DOHH2 (cell line): ENCODE measurements at regions not wholly inside any gene's neighbourhood (a gene's known extent, or its start where the extent isn't known, plus 50 kb on each side); places are given as distances from the start of the nearest gene placed in this dataset.
"Not testable (repeated sequence)": the region's sequence is repeated elsewhere in the genome, so short reads cannot be mapped to it uniquely, and the experiment has no call there.

ENCODE experiments used
- H3F3A ChIP-seq: fragments of 200-600 bp; sonication (generic), shearing (Covaris generic); 2 replicates; pipeline ENCODE4 v1.6.0; 2016; ENCODE audit warnings: antibody characterized with exemption, mild to moderate bottlenecking; ENCODE audit not compliant: control insufficient read depth, insufficient read depth
- H3K27ac ChIP-seq: fragments of 200-600 bp; sonication (generic); 2 replicates; pipeline ENCODE4 v1.5.1; 2014; ENCODE audit warnings: low read depth, mild to moderate bottlenecking, low read length, moderate library complexity
- H3K27me3 ChIP-seq: fragments of 200-600 bp; sonication (generic); 2 replicates; pipeline ENCODE4 v1.6.1; 2014; ENCODE audit warnings: mild to moderate bottlenecking, low read length, mixed read lengths; ENCODE audit not compliant: control insufficient read depth
- H3K36me3 ChIP-seq: fragments of 200-600 bp; sonication (generic); 2 replicates; pipeline ENCODE4 v1.6.1; 2014; ENCODE audit warnings: mild to moderate bottlenecking, low read length, moderate library complexity, mixed read lengths; ENCODE audit not compliant: control insufficient read depth
- H3K4me1 ChIP-seq: fragments of 200-600 bp; sonication (generic); 2 replicates; pipeline ENCODE4 v1.6.1; 2014; ENCODE audit warnings: mild to moderate bottlenecking, low read length, mixed read lengths; ENCODE audit not compliant: control insufficient read depth
- H3K4me2 ChIP-seq: fragments of 200-600 bp; sonication (generic); 2 replicates; pipeline ENCODE4 v1.6.0; 2014; ENCODE audit warnings: mild to moderate bottlenecking, low read length, moderate library complexity
- H3K4me3 ChIP-seq: fragments of 200-600 bp; sonication (generic); 2 replicates; pipeline ENCODE4 v1.5.1; 2014; ENCODE audit warnings: mild to moderate bottlenecking, low read length, mixed read lengths
- H3K79me2 ChIP-seq: fragments of 200-600 bp; sonication (generic); 2 replicates; pipeline ENCODE4 v1.6.1; 2014; ENCODE audit warnings: mild to moderate bottlenecking, low read length, mixed read lengths; ENCODE audit not compliant: control insufficient read depth
- H3K9me2 ChIP-seq: fragments of 200-600 bp; sonication (generic); replicated peaks from 2 replicates; pipeline ENCODE4 v1.6.1; 2014; ENCODE audit warnings: mild to moderate bottlenecking, low read length, mixed read lengths; ENCODE audit not compliant: control insufficient read depth
- H3K9me3 ChIP-seq: fragments of 200-600 bp; sonication (generic); 2 replicates; pipeline ENCODE4 v1.6.1; 2014; ENCODE audit warnings: antibody characterized with exemption, low read length, mixed read lengths; ENCODE audit not compliant: control insufficient read depth, insufficient read depth
- H4K20me1 ChIP-seq: fragments of 200-600 bp; sonication (generic); 2 replicates; pipeline ENCODE4 v1.6.0; 2014; ENCODE audit warnings: low read depth, mild to moderate bottlenecking, antibody characterized with exemption, low read length, moderate library complexity; ENCODE audit not compliant: control insufficient read depth, insufficient read depth
- EZH2phosphoT487 ChIP-seq: fragments of 200-600 bp; sonication (generic); IDR thresholded peaks from 2 replicates; pipeline ENCODE4 v1.6.1; 2017; ENCODE audit warnings: borderline replicate concordance, mild to moderate bottlenecking, antibody characterized with exemption, low read length, moderate library complexity, mixed read lengths
- TF ChIP-seq, protein P1 (sequence below): fragments of 200-600 bp; sonication (generic); IDR thresholded peaks from one replicate; pipeline ENCODE4 v1.5.1; 2014; ENCODE audit warnings: antibody characterized with exemption, mild to moderate bottlenecking, low read depth, low read length; ENCODE audit not compliant: poor library complexity, severe bottlenecking

DNA sequence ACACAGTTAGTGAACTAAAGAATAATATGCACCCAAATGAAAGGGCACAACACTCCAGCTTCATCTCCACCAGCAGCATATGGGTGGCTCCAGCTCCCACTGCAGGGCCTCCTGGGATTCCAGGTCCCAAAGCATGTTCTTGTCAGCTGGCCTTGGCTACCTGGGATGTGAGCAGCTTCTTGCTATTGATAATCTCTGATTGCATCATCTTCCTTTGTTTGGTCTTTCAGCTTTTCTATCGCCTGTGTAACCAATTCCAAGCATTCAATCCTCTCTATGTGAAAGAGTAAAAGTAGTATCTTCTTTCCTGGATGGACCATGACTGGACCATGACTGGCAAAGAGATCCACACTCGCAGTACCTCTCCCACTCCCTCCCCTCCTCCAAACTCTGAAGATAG is 333.9 kb upstream of the GLI3 start:
- H4K20me1 ChIP-seq: no peaks in the 10 kb centered on the region
- H3K4me2 ChIP-seq: no peak overlapping the region
- no peaks in the 10 kb centered on the region for H3F3A ChIP-seq
- no peak overlapping the region for H3K4me3 ChIP-seq
- no peaks in the 10 kb centered on the region for H3K27me3 ChIP-seq
- H3K36me3 ChIP-seq: no peaks in the 10 kb centered on the region
- no peaks in the 10 kb centered on the region for H3K9me3 ChIP-seq
- H3K27ac ChIP-seq: no peak overlapping the region
- peaks cover 7% of the 10 kb centered on the region; the same call in 1 of the 2 replicates for H3K9me2 ChIP-seq
- no peak for TF ChIP-seq EZH2phosphoT487
- TF ChIP-seq, protein P1, sequence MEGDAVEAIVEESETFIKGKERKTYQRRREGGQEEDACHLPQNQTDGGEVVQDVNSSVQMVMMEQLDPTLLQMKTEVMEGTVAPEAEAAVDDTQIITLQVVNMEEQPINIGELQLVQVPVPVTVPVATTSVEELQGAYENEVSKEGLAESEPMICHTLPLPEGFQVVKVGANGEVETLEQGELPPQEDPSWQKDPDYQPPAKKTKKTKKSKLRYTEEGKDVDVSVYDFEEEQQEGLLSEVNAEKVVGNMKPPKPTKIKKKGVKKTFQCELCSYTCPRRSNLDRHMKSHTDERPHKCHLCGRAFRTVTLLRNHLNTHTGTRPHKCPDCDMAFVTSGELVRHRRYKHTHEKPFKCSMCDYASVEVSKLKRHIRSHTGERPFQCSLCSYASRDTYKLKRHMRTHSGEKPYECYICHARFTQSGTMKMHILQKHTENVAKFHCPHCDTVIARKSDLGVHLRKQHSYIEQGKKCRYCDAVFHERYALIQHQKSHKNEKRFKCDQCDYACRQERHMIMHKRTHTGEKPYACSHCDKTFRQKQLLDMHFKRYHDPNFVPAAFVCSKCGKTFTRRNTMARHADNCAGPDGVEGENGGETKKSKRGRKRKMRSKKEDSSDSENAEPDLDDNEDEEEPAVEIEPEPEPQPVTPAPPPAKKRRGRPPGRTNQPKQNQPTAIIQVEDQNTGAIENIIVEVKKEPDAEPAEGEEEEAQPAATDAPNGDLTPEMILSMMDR: no peak
- no peaks in the 10 kb centered on the region for H3K79me2 ChIP-seq
- H3K4me1 ChIP-seq: no peaks in the 10 kb centered on the region

DNA sequence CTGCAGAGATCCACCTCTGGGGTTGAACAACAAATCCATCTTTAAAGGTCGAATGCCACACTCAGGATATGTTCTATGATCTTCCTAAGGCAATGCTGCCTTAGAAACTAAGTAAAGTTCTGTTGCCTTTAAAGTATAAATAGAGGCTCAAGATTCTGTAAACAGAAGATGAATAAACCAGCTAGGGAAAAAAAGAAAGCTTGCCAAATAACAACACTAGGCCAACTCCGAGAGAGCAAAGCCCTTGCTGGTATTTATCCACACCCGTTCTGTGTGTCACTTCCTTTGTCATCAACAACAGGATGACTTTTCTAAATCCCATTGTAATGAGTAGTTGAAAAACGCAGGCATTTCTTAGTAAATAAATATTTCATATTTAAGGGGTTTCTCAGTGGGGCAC is 330.0 kb upstream of the GLI3 start:
- Histone ChIP-seq H3K4me1 (no peaks in the 10 kb centered on the region), H3K9me3 (no peaks in the 10 kb centered on the region), H3K27ac (no peak overlapping the region), H3K4me2 (no peak overlapping the region), H3K9me2 (peaks cover 7% of the 10 kb centered on the region), H4K20me1 (no peaks in the 10 kb centered on the region), H3K4me3 (no peak overlapping the region), H3F3A (no peaks in the 10 kb centered on the region), H3K27me3 (no peaks in the 10 kb centered on the region), H3K79me2 (no peaks in the 10 kb centered on the region), H3K36me3 (no peaks in the 10 kb centered on the region)
- TF ChIP-seq EZH2phosphoT487: no peak

DNA sequence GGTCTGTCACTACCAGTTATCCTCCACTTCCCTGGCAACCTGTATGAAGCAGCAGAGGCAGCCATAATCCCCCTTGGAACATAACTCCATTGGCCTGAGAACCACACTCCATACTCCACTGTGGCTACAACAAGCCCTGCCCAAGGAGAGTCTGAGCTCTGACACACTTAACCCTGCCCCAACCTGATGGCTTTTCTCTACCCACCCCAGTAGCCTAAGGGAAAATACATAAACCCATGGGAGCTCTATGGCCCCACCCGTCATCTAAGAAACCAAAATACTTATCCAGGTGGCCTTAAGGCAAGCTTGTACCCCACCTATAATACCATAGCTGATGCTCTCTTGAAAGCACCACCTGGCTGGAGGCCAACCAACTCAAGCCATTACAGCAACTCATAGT is 324.8 kb upstream of the GLI3 start:
- TF ChIP-seq, protein P1: no peak

DNA sequence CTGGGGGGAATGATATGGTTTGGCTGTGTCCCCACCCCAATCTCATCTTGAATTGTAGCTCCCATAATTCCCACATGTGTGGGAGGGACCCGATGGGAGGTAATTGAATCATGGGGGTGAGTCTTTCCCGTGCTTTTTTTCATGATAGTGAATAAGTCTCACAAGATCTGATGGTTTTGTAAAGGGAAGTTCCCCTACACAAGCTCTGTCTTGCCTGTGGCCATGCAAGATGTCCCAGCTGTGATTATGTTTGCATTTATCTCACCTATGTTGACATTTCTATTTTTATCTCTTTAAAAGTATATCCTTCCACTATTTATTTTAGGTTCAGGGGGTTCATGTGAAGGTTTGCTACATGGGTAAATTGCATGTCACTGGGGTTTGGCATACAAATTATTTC is 323.9 kb upstream of the GLI3 start:
- H3K79me2 ChIP-seq: no peaks in the 10 kb centered on the region
- H3K27me3 ChIP-seq: no peaks in the 10 kb centered on the region
- no peak overlapping the region for H3K4me3 ChIP-seq
- H3K27ac ChIP-seq: no peak overlapping the region
- no peak for TF ChIP-seq EZH2phosphoT487
- TF ChIP-seq, protein P1: no peak
- no peaks in the 10 kb centered on the region for H3F3A ChIP-seq
- no peak overlapping the region for H3K4me2 ChIP-seq
- no peaks in the 10 kb centered on the region; the same call in 1 of the 2 replicates for H3K9me2 ChIP-seq
- H3K9me3 ChIP-seq: no peaks in the 10 kb centered on the region
- H3K36me3 ChIP-seq: no peaks in the 10 kb centered on the region
- H4K20me1 ChIP-seq: no peaks in the 10 kb centered on the region
- H3K4me1 ChIP-seq: no peaks in the 10 kb centered on the region

More for the DNA sequence above, 324.8 kb upstream of the GLI3 start:
- H3K4me1 ChIP-seq: no peaks in the 10 kb centered on the region
- no peaks in the 10 kb centered on the region for H3K36me3 ChIP-seq
- H3K27me3 ChIP-seq: no peaks in the 10 kb centered on the region
- no peak overlapping the region for H3K4me2 ChIP-seq
- no peak overlapping the region for H3K4me3 ChIP-seq
- H3F3A ChIP-seq: no peaks in the 10 kb centered on the region
- no peaks in the 10 kb centered on the region; the same call in 1 of the 2 replicates for H3K9me2 ChIP-seq
- no peaks in the 10 kb centered on the region for H4K20me1 ChIP-seq
- H3K27ac ChIP-seq: no peak overlapping the region
- H3K9me3 ChIP-seq: no peaks in the 10 kb centered on the region
- H3K79me2 ChIP-seq: no peaks in the 10 kb centered on the region

DNA sequence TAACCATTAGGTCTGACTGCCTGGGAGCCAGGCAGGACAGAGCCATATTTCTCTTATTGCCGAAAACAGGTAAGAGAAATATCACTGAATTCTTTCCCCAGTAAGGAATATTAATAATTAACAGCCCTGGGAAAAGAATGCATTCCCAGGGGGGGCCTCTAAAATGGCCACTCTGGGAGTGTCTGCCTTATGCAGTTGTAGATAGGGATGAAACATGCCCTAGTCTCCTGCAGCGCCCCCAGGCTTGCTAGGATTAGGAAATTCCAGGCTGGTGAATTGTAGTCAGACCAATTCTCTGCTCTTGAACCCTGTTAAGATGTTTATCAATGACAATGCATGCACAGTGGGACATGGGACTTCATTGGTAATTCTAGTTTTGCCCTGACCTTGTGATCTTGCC is 317.9 kb upstream of the GLI3 start:
- not testable (repeated sequence) for H3K79me2 ChIP-seq, H3K9me2 ChIP-seq, H3K27ac ChIP-seq, H3F3A ChIP-seq, H3K4me1 ChIP-seq, H3K36me3 ChIP-seq, H3K27me3 ChIP-seq, H3K4me3 ChIP-seq, H3K4me2 ChIP-seq, H3K9me3 ChIP-seq, H4K20me1 ChIP-seq
